LNCAP (cell line): ENCODE measurements at regions not wholly inside any gene's neighbourhood (a gene's known extent, or its start where the extent isn't known, plus 50 kb on each side); places are given as distances from the start of the nearest gene placed in this dataset.

Experiments used
- TF ChIP-seq, protein P1 (sequence below): fragments of 450-650 bp; IDR thresholded peaks from 2 replicates; pipeline ENCODE4 v1.5.1; 2017; ENCODE audit warnings: mild to moderate bottlenecking

GRCh38 chr2:236853585-236854051 lies 232.1 kb upstream of the COPS8 start:
- TF ChIP-seq, protein P1, sequence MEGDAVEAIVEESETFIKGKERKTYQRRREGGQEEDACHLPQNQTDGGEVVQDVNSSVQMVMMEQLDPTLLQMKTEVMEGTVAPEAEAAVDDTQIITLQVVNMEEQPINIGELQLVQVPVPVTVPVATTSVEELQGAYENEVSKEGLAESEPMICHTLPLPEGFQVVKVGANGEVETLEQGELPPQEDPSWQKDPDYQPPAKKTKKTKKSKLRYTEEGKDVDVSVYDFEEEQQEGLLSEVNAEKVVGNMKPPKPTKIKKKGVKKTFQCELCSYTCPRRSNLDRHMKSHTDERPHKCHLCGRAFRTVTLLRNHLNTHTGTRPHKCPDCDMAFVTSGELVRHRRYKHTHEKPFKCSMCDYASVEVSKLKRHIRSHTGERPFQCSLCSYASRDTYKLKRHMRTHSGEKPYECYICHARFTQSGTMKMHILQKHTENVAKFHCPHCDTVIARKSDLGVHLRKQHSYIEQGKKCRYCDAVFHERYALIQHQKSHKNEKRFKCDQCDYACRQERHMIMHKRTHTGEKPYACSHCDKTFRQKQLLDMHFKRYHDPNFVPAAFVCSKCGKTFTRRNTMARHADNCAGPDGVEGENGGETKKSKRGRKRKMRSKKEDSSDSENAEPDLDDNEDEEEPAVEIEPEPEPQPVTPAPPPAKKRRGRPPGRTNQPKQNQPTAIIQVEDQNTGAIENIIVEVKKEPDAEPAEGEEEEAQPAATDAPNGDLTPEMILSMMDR: no peak

GRCh38 chr2:236855176-236855865 lies 230.4 kb upstream of the COPS8 start:
- TF ChIP-seq, protein P1: no peak

DNA sequence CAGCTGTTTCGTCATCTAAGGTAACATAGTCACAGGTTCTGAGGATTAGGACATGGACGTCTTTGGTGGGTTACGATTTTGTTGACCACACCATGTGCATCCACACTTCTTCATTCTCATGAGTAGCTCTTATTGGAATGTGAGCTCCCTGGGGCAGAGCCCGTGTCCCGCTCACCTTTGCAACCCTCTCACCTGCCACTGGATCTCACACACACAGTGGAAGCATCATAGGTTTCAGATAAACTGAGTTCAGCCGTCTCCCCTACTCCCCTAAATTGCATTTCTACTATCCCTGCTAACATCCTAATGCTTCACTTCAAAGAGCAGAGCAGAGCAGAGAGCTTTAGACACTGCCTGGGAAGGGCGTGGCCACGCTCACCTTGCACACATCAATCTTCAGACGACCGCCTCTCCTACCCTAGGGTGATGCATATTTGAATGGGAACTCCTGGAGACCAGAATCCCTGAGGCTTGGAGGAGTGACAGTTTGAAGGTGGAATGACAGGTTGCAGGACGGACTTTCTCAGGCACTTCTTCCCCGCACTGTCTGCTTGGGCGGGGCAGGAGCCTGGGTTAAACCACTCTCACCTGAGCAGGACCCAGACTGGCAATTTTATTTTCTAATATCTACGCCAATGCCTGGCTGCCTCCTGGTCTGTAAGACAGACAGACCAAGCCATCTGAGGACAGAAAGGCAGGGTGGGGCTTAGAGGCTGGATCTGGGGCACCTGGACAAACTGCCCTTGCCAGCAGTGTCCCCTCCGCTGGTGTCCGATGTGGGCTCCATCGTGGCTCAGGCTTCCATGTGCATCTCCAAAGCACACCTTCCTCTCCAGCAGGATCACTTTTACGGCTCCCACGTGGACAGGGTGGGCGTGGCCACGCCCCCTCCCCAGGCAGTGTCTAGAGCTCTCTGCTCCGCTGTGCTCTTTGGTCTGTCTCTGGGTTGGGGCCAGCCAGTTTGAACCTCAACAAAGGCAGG lies 229.5 kb upstream of the COPS8 start:
- TF ChIP-seq, protein P1: no peak

DNA sequence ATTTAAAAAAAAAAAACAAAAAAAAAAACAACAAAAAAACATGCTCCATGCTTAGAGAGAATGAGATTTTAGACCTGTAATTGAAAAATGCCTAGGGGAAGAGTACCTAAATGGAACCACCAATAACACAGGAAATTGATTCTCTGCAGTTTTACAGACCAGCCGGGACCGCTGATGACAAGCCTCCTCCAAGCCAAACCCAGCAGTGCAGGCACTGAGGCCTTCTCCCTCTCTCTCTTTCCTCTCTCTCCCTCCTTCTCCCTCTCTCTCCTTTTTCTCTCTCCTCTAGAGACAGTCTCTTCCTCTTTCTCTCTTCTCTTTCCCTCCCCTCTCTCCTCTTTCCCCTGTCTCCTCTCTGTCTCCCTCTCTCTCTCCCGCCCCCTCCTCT lies 228.8 kb upstream of the COPS8 start:
- TF ChIP-seq, protein P1: no peak

- TF ChIP-seq, protein P1: no peak
These were observed 228.4 kb upstream of the COPS8 start for GRCh38 chr2:236857246-236857645.

- TF ChIP-seq, protein P1: no peak
These were observed 227.9 kb upstream of the COPS8 start for GRCh38 chr2:236857781-236858180.

- TF ChIP-seq, protein P1: no peak
These were observed 227.0 kb upstream of the COPS8 start for GRCh38 chr2:236858661-236859060.
